GM12865 (cell line): ENCODE measurements at regions not wholly inside any gene's neighbourhood (a gene's known extent, or its start where the extent isn't known, plus 50 kb on each side); places are given as distances from the start of the nearest gene placed in this dataset.

Experiments used
- DNase-seq: peaks from one replicate; pipeline ENCODE4 v3.0.0; 2010; ENCODE audit warnings: low read depth
- H3K4me3 ChIP-seq: 2 replicates; pipeline ENCODE4 v1.5.1; 2011; ENCODE audit warnings: mild to moderate bottlenecking, low read depth, low read length, control low read depth
- TF ChIP-seq, protein P1 (sequence below): IDR thresholded peaks from 2 replicates; pipeline ENCODE4 v1.5.1; 2011; ENCODE audit warnings: low read length, control low read depth, low read depth, inconsistent platforms; ENCODE audit not compliant: insufficient read depth; ENCODE audit errors: missing control alignments

- TF ChIP-seq, protein P1, sequence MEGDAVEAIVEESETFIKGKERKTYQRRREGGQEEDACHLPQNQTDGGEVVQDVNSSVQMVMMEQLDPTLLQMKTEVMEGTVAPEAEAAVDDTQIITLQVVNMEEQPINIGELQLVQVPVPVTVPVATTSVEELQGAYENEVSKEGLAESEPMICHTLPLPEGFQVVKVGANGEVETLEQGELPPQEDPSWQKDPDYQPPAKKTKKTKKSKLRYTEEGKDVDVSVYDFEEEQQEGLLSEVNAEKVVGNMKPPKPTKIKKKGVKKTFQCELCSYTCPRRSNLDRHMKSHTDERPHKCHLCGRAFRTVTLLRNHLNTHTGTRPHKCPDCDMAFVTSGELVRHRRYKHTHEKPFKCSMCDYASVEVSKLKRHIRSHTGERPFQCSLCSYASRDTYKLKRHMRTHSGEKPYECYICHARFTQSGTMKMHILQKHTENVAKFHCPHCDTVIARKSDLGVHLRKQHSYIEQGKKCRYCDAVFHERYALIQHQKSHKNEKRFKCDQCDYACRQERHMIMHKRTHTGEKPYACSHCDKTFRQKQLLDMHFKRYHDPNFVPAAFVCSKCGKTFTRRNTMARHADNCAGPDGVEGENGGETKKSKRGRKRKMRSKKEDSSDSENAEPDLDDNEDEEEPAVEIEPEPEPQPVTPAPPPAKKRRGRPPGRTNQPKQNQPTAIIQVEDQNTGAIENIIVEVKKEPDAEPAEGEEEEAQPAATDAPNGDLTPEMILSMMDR: no peak
- no peak for DNase-seq
Observed at GRCh38 chr12:84706374-84706773, 206.2 kb downstream of the SLC6A15 start.

DNA sequence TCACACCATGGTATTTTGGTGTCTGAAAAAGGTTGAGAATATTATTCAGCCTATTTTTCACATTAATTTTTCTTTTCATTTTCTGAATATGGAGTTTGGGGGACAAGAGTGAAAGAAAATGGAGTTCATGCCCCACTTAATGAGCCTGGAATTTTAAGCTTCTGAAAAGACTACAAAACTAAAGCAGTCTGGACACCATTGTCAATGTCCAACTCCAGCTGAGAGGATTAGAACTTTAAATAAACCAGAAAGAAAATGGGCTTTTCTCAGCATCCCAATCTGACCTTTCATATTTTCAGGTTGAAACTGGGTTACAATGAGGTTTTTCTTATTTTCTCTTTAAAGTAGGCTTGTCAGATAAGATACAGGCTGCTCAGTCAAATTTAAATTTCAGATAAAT, 207.7 kb downstream of the SLC6A15 start:
- DNase-seq: no peak
- TF ChIP-seq, protein P1: no peak
- H3K4me3 ChIP-seq: no peak overlapping the region

More at GRCh38 chr12:84706374-84706773, 206.2 kb downstream of the SLC6A15 start:
- no peak overlapping the region for H3K4me3 ChIP-seq

DNA sequence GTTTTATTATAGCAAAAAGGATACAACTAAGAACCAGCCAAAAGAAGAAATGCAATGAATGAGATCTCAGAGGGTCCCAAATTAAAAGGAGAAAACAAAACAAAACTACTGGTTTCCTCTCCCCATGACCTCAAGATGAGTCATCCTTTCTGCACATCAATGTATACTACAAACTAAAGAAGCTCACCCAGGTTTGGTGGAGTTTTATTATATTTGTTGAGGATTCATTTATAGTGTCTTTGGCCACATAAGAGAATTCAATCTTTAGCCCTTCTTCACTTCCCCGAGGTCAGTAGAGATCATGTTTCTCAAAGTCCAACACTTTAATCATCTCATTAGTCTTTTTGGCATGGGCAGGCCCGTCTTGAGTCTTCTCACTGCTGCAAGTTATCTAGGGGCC, 210.6 kb downstream of the SLC6A15 start:
- H3K4me3 ChIP-seq: no peak overlapping the region
- no peak for DNase-seq
- TF ChIP-seq, protein P1: no peak

DNA sequence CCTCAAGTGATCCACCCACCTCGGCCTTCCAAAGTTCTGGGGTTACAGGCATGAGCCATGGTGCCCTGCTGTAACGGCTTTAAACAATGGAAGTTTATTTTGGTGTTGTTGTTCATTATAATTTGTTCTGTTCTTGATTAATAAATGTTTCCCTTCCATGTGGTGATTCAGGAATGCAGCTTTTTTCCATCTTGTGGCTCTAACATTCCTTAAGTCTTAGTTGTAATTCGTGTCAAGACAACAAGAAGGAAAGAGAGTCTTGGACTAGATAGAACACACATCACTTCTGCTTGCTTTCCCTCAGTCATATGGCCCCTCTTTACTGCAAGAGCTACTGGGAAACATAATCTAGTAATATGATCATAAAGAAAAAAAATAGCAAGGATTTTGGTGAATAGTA, 211.6 kb downstream of the SLC6A15 start:
- TF ChIP-seq, protein P1: no peak
- DNase-seq: no peak
- no peak overlapping the region for H3K4me3 ChIP-seq

DNA sequence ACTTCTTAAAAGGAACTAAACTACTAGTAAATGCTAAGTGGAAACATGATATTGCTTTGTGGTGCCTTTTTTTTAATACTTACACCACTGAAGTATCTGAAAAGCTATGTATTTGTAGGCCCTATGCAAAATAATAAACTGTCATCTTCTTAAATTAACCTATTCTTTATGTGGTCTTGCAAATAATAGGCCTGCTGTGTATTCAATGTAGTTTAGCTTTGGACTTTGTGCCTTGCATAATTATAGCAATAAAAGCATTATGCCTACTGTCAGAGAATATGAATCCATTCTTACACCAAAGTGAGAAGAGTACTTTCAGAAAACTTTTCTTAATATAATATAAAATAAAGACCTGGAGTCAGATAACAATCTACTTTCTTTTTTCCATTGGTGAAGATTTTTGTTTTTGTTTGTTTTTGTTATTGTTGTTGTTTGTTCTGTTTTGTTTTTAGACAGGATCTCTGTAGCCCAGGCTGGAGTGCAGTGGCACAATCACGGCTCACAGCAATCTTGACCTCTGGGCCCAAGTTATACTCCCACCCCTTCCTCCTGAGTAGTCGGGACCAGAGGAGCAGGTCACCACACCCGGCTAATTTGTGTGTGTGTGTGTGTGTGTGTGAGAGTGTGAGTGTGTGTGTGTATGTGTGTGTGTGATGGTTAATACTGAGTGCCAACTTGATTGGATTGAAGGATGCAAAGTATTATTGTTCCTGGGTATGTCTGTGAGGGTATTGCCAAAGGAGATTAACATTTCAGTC, 213.8 kb downstream of the SLC6A15 start:
- DNase-seq: no peak
- TF ChIP-seq, protein P1: no peak
- no peak overlapping the region for H3K4me3 ChIP-seq

GRCh38 chr12:84696908-84697540, 215.6 kb downstream of the SLC6A15 start:
- TF ChIP-seq, protein P1: no peak
- no peak overlapping the region for H3K4me3 ChIP-seq
- DNase-seq: no peak
